SHP77 treated with DMSO at 0.1 percent for 48 hours (cell line): ENCODE measurements at regions not wholly inside any gene's neighbourhood (a gene's known extent, or its start where the extent isn't known, plus 50 kb on each side); places are given as distances from the start of the nearest gene placed in this dataset.

ENCODE experiments used
- DNase-seq: peaks from one replicate; lab custom pipeline; 2025; lab: John Stamatoyannopoulos, UW

GRCh38 chr13:72112216-72112615, 245.2 kb upstream of the DACH1 start:
- DNase-seq: no peak

DNA sequence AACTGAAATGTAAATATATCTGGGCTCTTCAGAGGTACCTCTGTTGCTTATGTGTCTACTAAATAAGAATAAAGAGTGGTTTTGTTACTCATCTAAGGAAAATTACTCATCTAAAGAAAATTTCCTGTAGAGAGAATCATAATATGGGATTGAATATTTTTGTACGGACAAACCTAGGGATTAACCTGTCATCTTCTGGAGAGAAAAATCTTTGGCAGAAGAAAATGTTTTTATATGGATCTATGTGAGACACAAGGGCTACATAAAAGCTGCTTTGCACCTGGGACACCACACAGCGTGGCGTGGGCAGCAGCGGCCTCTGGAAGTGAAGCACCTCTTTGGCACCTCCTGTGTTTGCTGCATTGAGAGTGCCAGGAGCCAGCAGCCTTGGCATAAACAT, 242.9 kb upstream of the DACH1 start:
- DNase-seq: no peak

GRCh38 chr13:72104656-72105180, 237.7 kb upstream of the DACH1 start:
- DNase-seq: no peak

DNA sequence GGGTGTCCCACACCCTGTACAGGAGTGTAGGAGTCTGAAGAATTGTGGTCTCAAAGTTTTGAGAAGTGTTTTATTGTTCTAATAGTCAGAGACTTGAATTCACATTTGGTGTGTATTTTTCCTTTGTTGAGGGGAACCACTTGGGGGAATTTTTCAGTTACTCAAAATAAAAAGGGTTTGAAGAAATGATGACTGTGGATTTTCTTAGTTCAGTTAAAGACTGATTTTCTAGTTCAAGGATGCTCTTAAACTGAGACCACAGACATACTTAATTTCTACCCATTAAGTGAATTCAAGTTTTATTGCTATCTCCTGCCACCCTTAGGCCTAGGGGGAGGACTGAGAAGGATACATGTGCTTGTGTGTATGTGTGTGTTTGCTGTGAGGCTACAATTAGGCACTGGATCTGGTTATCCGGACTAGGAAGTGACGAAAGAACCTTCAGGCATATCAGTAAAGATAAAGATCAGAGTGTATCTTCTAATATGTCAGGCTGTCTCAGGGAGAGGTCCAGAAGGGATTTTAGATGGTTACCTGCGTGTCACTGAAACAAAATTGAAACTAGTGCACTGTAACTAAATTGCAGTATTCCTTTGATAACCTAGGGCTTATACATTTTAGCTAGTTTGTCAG, 234.9 kb upstream of the DACH1 start:
- DNase-seq: no peak

DNA sequence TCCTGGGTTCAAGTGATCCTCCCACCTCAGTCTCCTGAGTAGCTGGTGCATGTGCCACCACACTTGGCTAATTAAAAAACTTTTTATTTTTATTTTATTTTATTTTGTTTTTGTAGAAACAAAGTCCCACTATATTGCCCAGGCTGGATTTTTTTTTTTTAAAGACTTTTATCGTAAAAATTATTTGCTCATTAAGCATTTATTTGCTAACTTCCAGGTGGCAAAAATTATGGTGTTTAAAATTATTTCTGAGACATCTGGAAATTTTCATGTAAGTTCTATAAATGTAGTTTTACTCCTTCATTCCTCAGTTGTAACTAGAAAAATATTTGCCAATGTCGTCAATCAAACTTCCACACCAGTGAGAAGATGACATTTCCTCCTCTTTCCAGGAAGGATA, 233.3 kb upstream of the DACH1 start:
- DNase-seq: no peak

DNA sequence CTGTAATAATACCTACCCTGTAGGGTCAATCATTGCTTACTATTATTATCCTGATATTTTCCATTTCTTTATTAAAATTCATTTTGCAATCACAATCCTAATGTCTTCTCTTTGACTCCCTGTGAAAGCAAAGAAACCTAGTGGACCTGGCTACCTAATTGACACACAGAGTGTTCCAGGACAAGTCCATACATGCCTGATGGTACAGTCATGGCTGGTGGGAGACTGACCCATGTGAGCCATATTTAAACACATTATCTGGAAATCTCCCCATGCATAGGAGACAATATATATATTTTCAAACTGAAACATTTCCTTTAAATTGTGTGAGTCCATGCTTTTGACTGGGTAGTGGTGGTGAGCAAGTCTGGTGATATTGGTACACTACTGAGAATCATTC, 230.6 kb upstream of the DACH1 start:
- DNase-seq: no peak

DNA sequence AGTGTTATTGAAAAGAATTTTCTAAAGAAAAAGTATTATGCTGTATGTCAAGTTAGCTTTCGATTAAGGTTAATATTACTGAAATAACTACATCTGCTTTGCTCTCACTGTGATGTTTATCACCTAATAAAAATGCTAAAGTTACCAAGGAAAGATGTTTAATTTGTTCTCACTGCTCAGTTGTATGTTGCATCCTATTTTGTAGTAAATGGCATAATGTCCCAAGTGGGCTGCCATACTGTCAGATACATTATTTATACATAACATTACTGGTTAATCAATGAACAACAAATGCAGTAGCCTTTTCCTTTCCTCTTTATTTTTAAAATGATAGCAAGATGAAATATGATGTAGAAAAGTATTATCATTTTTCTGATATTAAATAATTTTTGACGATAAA, 226.3 kb upstream of the DACH1 start:
- DNase-seq: no peak

- no peak for DNase-seq
Measured at GRCh38 chr13:72074663-72075062, 207.7 kb upstream of the DACH1 start.

- DNase-seq: no peak
Measured at GRCh38 chr13:72072261-72072660, 205.3 kb upstream of the DACH1 start.

DNA sequence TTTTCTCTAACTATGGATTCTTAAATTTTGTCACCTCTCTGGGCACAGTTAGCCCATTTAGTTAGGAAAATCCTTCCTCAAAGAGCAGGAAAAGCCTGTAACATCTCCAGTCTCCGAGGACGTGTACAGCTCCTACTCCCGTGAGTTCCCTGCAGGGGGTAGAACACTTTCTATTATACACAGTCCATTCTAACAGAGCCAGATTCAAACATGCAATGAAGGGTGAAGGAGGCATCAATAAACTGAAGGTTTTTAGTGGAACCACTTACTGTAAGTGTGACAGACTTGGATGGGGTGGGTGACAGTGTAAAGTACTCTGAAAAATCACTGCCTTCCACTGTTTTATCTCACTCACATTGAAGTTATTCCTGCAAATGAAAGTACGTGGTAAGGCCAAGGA, 204.7 kb upstream of the DACH1 start:
- no peak for DNase-seq

DNA sequence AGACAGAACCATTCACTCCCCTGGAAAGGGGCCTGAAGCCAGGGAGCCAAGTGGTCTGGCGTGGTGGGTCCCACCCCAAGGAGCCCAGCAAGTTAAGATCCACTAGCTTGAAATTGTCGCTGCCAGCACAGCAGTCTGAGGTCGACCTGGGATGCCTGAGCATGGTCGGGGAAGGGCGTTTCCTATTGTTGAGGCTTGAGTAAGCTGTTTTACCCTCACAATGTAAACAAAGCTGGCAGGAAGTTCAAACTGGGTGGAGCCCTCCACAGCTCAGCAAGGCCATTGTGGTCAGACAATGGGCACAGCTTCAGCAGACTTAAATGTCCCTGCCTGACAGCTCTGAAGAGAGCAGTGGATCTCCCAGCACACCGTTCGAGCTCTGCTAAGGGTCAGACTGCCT, 195.6 kb upstream of the DACH1 start:
- DNase-seq: peak; percentile 15

GRCh38 chr13:72061613-72062012, 194.6 kb upstream of the DACH1 start:
- DNase-seq: no peak

- DNase-seq: no peak
Measured at GRCh38 chr13:72050251-72050650, 183.2 kb upstream of the DACH1 start.

DNA sequence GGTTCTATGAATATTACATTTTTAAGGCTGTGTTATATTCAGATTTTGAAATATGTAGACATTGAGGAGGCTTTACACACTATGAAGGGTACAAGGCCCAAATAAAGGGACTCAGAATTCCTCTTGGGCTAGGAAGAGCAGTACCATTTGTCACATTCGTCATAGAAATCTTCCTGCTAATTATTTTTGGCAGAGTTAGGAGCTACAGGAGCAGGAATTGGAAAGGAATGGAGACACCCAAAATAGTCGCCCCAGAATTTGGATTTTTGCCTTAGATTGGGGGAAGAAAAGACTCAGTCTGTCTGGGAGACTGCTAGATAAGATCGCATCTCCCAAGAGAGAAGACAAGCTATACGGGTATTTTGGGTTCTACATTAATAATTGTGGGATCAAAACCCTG, 176.4 kb upstream of the DACH1 start:
- no peak for DNase-seq

DNA sequence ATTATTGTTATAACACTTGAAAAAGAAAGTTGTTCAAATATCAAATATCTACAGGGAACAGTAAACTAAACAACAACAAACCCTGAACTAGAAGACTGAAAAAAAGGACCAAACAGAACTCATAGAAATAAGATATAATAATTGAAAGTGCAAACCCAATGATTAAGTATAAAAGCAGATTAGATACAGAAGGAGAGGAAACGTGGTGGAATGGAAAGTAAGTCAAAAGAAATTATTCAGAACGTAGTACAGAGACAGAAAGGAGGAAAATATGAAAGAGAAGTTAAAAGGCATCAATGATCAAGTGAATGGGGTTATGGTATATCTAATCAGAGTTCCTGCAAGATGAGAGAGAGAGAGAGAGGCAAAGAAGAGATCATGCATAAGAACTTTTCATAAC, 174.2 kb upstream of the DACH1 start:
- no peak for DNase-seq

DNA sequence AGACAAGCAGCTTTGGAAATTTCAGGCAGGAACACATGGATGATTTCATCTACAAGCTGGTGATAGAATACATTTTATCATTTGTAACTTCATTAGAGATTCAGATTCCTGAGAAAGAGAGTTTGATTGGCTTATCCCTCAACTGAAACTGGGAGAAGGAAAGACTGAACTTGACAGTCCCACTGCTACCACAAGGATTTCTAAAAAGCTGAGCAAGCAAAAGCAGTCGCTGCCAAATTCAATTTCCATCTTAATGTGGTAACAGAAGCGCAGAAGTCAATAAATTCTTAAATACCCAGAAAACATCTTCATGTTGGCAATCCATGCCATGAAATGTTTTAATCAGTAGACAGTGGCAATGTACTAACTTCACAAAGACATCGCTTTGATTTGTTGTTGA, 172.1 kb upstream of the DACH1 start:
- no peak for DNase-seq

- DNase-seq: no peak
Measured at GRCh38 chr13:72029981-72030380, 163.0 kb upstream of the DACH1 start.

DNA sequence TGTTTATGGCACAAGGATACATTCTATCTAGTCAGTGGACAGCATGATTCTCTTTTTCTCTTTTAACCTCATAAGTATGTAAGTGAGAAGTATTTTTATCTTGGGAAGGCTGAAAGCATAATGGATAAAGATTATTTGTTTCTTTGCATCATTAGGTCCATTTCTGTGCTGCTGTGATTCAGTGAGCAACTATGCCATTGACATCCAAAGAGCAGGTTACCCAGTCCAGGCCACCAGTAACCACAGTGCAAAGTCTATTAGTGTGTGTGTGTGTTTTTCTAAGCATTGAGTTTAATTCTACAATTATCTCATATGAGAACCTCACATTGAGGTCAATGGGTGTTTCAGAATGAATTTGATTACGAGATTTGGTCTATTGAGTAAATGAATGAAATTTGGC, 158.8 kb upstream of the DACH1 start:
- DNase-seq: no peak

DNA sequence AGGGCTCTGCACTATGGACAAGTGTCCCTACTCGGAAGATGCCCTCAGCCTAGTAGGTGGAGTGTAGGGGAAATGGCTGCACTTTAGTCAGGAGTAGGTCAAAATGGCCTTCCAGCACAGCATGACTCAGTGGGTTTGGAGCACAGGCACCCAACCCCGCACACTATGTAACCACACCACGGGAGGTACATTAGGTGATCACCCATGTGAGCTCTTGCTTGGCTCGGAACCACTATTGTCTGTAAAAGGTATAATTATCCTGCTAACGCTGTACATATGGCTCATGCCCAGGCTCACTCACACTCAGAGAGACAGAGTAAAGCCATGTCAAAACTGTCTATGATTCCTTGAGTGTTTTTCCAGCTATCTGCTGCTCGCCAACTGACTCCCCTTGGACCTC, 156.9 kb upstream of the DACH1 start:
- DNase-seq: no peak

- no peak for DNase-seq
Measured at GRCh38 chr13:72005455-72005854, 138.5 kb upstream of the DACH1 start.

DNA sequence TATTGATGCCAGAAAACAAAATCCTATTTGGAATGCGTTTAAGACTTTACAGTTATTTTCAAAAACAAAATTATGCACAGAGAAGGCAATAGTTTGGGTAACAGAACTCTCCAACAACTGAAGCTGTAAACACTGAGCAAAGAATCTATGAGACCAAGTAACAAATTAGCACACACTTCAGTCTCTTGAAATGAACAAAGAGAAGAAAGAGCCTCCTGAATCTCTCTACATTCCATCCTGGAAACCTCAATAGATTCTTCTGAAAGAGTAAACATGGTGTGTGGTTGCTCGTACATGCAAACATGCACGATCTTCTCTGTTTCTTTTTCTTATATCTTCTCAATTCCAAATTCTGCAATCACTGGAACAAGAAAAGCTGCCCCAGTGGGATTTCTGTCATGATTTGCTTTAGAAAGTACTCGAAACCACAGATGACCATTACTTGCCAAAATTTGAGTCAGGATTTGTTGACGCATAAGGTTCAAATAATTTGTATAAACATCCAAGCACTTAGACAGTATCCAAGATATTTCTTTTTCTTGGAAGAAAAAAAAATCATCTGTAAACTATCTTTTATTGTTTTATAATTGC, 137.9 kb upstream of the DACH1 start:
- DNase-seq: no peak

- DNase-seq: no peak
Measured at GRCh38 chr13:72004246-72004645, 137.2 kb upstream of the DACH1 start.

DNA sequence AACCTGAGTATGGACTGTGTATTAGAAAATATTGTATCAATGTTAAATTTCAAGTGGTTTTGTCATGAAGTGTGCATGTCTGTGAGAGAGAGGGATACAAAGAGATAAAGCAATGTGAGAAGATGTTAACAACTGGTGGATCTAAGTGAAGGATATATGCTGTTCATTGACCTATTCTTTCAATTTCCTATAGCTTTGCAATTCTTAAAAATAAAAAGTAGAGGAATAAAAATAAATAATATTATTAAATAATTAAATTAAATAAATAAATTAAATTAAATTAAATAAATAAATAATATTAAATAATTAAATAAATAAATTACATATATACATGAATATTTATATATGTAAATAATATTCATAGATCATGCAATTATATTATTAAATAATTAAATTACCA, 131.2 kb upstream of the DACH1 start:
- no peak for DNase-seq

GRCh38 chr13:71979616-71980015, 112.6 kb upstream of the DACH1 start:
- peak; percentile 19 for DNase-seq
